ENCODE measurements at regions not wholly inside any gene's neighbourhood (a gene's known extent, or its start where the extent isn't known, plus 50 kb on each side); places are given as distances from the start of the nearest gene placed in this dataset.

DNA sequence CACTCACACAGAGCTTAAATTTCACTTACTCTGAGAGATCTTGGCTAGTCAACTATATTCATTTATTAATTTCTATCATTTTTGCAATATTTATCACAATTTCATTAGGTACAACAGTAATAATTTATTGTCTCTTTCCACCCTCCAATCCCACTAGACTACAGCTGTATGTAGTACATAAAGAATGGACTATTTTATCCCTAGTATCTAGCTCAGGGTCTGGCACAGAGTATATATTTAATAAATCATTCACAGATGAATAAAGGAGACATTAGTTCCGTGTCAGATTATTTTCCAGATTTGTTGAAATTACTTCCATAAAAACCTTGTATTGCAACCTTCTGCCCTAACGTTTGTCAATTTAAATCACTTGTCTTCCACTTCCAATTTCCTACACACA, 1781.1 kb upstream of the SEL1L start:
- ChIA-PET CTCF (interaction anchor here (0.8 kb wide), 1 partner anchor 12 kb away, joined by 3 read pairs; no protein-coding TSS in a partner anchor), POLR2A (no interaction called here)
- BruUV-seq (replicated peaks): no TSS peak
- no peaks in the 10 kb centered on the region for H3K4me1 Mint-ChIP-seq (ENCODE audit: insufficient read depth, unreplicated experiment)
- no peak for DNase-seq (ENCODE audit: unreplicated experiment)
- no peak overlapping the region for H3K27ac Mint-ChIP-seq (ENCODE audit: low read depth, unreplicated experiment)
- peaks cover 7% of the 10 kb centered on the region for H3K9me3 Mint-ChIP-seq (ENCODE audit: unreplicated experiment)
- intact Hi-C loops (cut with micrococcal nuclease): no loop called here
- no peak overlapping the region for H3K4me3 Mint-ChIP-seq (ENCODE audit: unreplicated experiment)
- TF ChIP-seq, protein P1, sequence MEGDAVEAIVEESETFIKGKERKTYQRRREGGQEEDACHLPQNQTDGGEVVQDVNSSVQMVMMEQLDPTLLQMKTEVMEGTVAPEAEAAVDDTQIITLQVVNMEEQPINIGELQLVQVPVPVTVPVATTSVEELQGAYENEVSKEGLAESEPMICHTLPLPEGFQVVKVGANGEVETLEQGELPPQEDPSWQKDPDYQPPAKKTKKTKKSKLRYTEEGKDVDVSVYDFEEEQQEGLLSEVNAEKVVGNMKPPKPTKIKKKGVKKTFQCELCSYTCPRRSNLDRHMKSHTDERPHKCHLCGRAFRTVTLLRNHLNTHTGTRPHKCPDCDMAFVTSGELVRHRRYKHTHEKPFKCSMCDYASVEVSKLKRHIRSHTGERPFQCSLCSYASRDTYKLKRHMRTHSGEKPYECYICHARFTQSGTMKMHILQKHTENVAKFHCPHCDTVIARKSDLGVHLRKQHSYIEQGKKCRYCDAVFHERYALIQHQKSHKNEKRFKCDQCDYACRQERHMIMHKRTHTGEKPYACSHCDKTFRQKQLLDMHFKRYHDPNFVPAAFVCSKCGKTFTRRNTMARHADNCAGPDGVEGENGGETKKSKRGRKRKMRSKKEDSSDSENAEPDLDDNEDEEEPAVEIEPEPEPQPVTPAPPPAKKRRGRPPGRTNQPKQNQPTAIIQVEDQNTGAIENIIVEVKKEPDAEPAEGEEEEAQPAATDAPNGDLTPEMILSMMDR (IDR thresholded peaks at IDR 0.05; ENCODE audit: unreplicated experiment): no peak
- no peaks in the 10 kb centered on the region for H3K36me3 Mint-ChIP-seq (ENCODE audit: insufficient read depth, unreplicated experiment)
- H3K27me3 Mint-ChIP-seq (ENCODE audit: insufficient read depth, unreplicated experiment): no peaks in the 10 kb centered on the region

DNA sequence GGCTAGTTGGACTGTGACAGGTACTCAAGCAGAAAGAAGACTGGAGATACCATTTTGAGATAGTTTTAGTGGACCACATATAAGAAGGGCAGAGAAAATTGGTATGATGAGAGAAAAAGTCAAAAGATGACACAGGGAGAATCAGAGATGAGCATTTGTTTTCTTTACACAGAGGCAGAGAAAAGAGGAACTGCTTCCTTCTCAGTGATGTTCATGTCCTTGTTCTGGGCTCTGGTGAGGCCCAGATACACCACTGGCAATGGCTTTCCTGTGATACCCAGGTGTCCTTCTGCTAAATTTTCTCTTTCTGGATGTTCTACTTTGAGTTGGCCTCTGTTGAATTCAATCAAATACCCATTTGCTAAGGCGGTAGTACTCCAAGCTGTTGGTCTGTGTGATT, 1782.7 kb upstream of the SEL1L start:
- BruUV-seq (replicated peaks): no TSS peak
- intact Hi-C loops (cut with micrococcal nuclease): no loop called here
- ChIA-PET CTCF (interaction anchor here (1.3 kb wide), 1 partner anchor 16 kb away, joined by 3 read pairs; no protein-coding TSS in a partner anchor), POLR2A (no interaction called here)
- TF ChIP-seq, protein P1 (IDR thresholded peaks at IDR 0.05; ENCODE audit: unreplicated experiment): no peak
- no peaks in the 10 kb centered on the region for H3K36me3 Mint-ChIP-seq (ENCODE audit: insufficient read depth, unreplicated experiment)
- peaks cover 7% of the 10 kb centered on the region for H3K9me3 Mint-ChIP-seq (ENCODE audit: unreplicated experiment)
- no peak overlapping the region for H3K4me3 Mint-ChIP-seq (ENCODE audit: unreplicated experiment)
- DNase-seq (ENCODE audit: unreplicated experiment): no peak
- no peaks in the 10 kb centered on the region for H3K27me3 Mint-ChIP-seq (ENCODE audit: insufficient read depth, unreplicated experiment)
- no peak overlapping the region for H3K27ac Mint-ChIP-seq (ENCODE audit: low read depth, unreplicated experiment)
- no peaks in the 10 kb centered on the region for H3K4me1 Mint-ChIP-seq (ENCODE audit: insufficient read depth, unreplicated experiment)

DNA sequence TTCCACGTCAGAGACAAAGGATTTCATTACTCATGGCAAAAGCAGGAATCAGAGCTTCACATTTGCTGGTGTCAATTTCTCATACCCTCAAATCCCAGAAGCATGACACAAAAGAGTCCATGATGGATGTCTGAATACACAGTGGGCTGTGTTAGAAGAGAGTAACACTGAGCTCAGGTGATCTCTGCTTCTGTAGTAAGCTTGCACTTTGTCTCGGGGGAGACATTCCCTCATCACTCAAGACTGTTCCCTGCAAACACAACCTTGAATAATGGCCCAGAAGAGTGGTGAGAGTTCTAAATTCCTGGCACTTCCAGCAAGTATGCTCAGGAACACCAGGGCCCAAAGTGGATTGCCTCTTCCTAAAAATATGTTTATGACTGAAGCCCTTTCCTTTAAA, 1787.2 kb upstream of the SEL1L start:
- Mint-ChIP-seq H3K4me3 (ENCODE audit: unreplicated experiment) (no peak overlapping the region), H3K4me1 (ENCODE audit: insufficient read depth, unreplicated experiment) (no peaks in the 10 kb centered on the region), H3K27me3 (ENCODE audit: insufficient read depth, unreplicated experiment) (no peaks in the 10 kb centered on the region), H3K36me3 (ENCODE audit: insufficient read depth, unreplicated experiment) (no peaks in the 10 kb centered on the region), H3K9me3 (ENCODE audit: unreplicated experiment) (peaks cover 5% of the 10 kb centered on the region), H3K27ac (ENCODE audit: low read depth, unreplicated experiment) (no peak overlapping the region)
- POLR2A ChIA-PET: no interaction called here
- no TSS peak for BruUV-seq (replicated peaks)
- no peak for DNase-seq (ENCODE audit: unreplicated experiment)
- CTCF ChIA-PET: interaction anchor here (0.6 to 1.4 kb wide), 2 partner anchors 20 to 558 kb away, joined by 3 read pairs; no protein-coding TSS in a partner anchor
- TF ChIP-seq, protein P1 (IDR thresholded peaks at IDR 0.05; ENCODE audit: unreplicated experiment): no peak
- intact Hi-C loops (cut with micrococcal nuclease): no loop called here

- Mint-ChIP-seq H3K36me3 (ENCODE audit: insufficient read depth, unreplicated experiment) (no peaks in the 10 kb centered on the region), H3K27ac (ENCODE audit: low read depth, unreplicated experiment) (no peak overlapping the region), H3K27me3 (ENCODE audit: insufficient read depth, unreplicated experiment) (no peaks in the 10 kb centered on the region), H3K4me1 (ENCODE audit: insufficient read depth, unreplicated experiment) (no peaks in the 10 kb centered on the region), H3K9me3 (ENCODE audit: unreplicated experiment) (no peaks in the 10 kb centered on the region), H3K4me3 (ENCODE audit: unreplicated experiment) (no peak overlapping the region)
- no peak for DNase-seq (ENCODE audit: unreplicated experiment)
- intact Hi-C loops (cut with micrococcal nuclease): no loop called here
- no TSS peak for BruUV-seq (replicated peaks)
- TF ChIP-seq, protein P1 (IDR thresholded peaks at IDR 0.05; ENCODE audit: unreplicated experiment): no peak
- ChIA-PET POLR2A (interaction anchor here (1.1 kb wide), 1 partner anchor 135 kb away, joined by 3 read pairs; no protein-coding TSS in a partner anchor), CTCF (no interaction called here)
Measured at GRCh38 chr14:83331513-83331912, 1797.9 kb upstream of the SEL1L start.
